OCI-LY1 (cell line): ENCODE measurements at regions not wholly inside any gene's neighbourhood (a gene's known extent, or its start where the extent isn't known, plus 50 kb on each side); places are given as distances from the start of the nearest gene placed in this dataset.

Experiments used
- H2AFZ ChIP-seq: fragments of 200-600 bp; sonication (generic), shearing (Covaris generic); 2 replicates; pipeline ENCODE4 v1.6.0; 2014; ENCODE audit warnings: antibody characterized with exemption, mild to moderate bottlenecking, low read length
- H3F3A ChIP-seq: fragments of 200-600 bp; sonication (generic), shearing (Covaris generic); 2 replicates; pipeline ENCODE4 v1.6.0; 2014; ENCODE audit warnings: mild to moderate bottlenecking, antibody characterized with exemption, low read length, moderate library complexity; ENCODE audit not compliant: insufficient read depth
- H3K27ac ChIP-seq: fragments of 200-600 bp; sonication (generic); 2 replicates; pipeline ENCODE4 v1.5.1; 2014; ENCODE audit warnings: low read length, mixed run types, mild to moderate bottlenecking, low read depth; ENCODE audit not compliant: poor library complexity, severe bottlenecking
- H3K27me3 ChIP-seq: fragments of 200-600 bp; sonication (generic); 2 replicates; pipeline ENCODE4 v1.6.0; 2014; ENCODE audit warnings: antibody characterized with exemption, mild to moderate bottlenecking, low read length, moderate library complexity; ENCODE audit not compliant: insufficient read depth
- H3K36me3 ChIP-seq: fragments of 200-600 bp; sonication (generic); 2 replicates; pipeline ENCODE4 v1.6.1; 2014; ENCODE audit warnings: mild to moderate bottlenecking, antibody characterized with exemption, low read length, moderate library complexity, mixed read lengths; ENCODE audit not compliant: insufficient read depth
- H3K4me1 ChIP-seq: fragments of 200-600 bp; sonication (generic); 2 replicates; pipeline ENCODE4 v1.5.1; 2014; ENCODE audit warnings: mild to moderate bottlenecking, low read length, moderate library complexity; ENCODE audit not compliant: insufficient read depth, severe bottlenecking
- H3K4me2 ChIP-seq: fragments of 200-600 bp; sonication (generic), shearing (Covaris generic); 2 replicates; pipeline ENCODE4 v1.6.1; 2014; ENCODE audit warnings: low read length
- H3K4me3 ChIP-seq: fragments of 200-600 bp; sonication (generic); 2 replicates; pipeline ENCODE4 v1.5.1; 2014; ENCODE audit warnings: low read length, low read depth, mild to moderate bottlenecking, mixed read lengths; ENCODE audit not compliant: poor library complexity, severe bottlenecking
- H3K79me2 ChIP-seq: fragments of 200-600 bp; shearing (Covaris generic); 2 replicates; pipeline ENCODE4 v1.6.1; 2016; ENCODE audit warnings: mixed run types, low read length, mixed read lengths; ENCODE audit not compliant: insufficient read depth
- H3K9ac ChIP-seq: fragments of 200-600 bp; sonication (generic), shearing (Covaris generic); 2 replicates; pipeline ENCODE4 v1.6.1; 2014; ENCODE audit warnings: mild to moderate bottlenecking, low read length, mixed read lengths
- H3K9me2 ChIP-seq: fragments of 200-600 bp; sonication (generic), shearing (Covaris generic); 2 replicates; pipeline ENCODE4 v1.6.1; 2014; ENCODE audit warnings: low read depth, mild to moderate bottlenecking, low read length, mixed read lengths
- H3K9me3 ChIP-seq: fragments of 200-600 bp; shearing (Covaris generic); 2 replicates; pipeline ENCODE4 v1.6.1; 2014; ENCODE audit warnings: low read length, mixed read lengths
- H4K20me1 ChIP-seq: fragments of 200-600 bp; sonication (generic), shearing (Covaris generic); 2 replicates; pipeline ENCODE4 v1.6.0; 2016; ENCODE audit warnings: mild to moderate bottlenecking, low read length; ENCODE audit not compliant: insufficient read depth
- CTCF ChIP-seq: fragments of 200-600 bp; sonication (generic), shearing (Covaris generic); IDR thresholded peaks from 2 replicates; pipeline ENCODE4 v1.5.1; 2017; ENCODE audit warnings: mild to moderate bottlenecking, antibody characterized with exemption, low read length, moderate library complexity, mixed read lengths
- EZH2 ChIP-seq: fragments of 200-600 bp; sonication (generic), shearing (Covaris generic); IDR thresholded peaks from 2 replicates; pipeline ENCODE4 v1.8.0; 2017; ENCODE audit warnings: borderline replicate concordance, mixed run types, mild to moderate bottlenecking, antibody characterized with exemption, low read length, moderate library complexity, mixed read lengths

GRCh38 chr6:56403745-56404144 lies 156.4 kb upstream of the COL21A1 start:
- H3K9me2 ChIP-seq: no peaks in the 10 kb centered on the region
- no peak overlapping the region for H3K27ac ChIP-seq
- no peak overlapping the region for H3K4me3 ChIP-seq
- no peaks in the 10 kb centered on the region for H3K79me2 ChIP-seq
- no peak overlapping the region for H3K9ac ChIP-seq
- no peaks in the 10 kb centered on the region for H3F3A ChIP-seq
- no peaks in the 10 kb centered on the region for H3K4me1 ChIP-seq
- H3K27me3 ChIP-seq: no peaks in the 10 kb centered on the region
- H3K9me3 ChIP-seq: no peaks in the 10 kb centered on the region
- H3K36me3 ChIP-seq: no peaks in the 10 kb centered on the region
- TF ChIP-seq EZH2 (no peak), CTCF (no peak)
- H4K20me1 ChIP-seq: no peaks in the 10 kb centered on the region
- H3K4me2 ChIP-seq: no peak overlapping the region
- H2AFZ ChIP-seq: no peak overlapping the region

GRCh38 chr6:56401477-56402070 lies 154.2 kb upstream of the COL21A1 start:
- Histone ChIP-seq H2AFZ (no peak overlapping the region), H3K79me2 (no peaks in the 10 kb centered on the region), H4K20me1 (no peaks in the 10 kb centered on the region), H3K27ac (no peak overlapping the region), H3K36me3 (no peaks in the 10 kb centered on the region), H3F3A (no peaks in the 10 kb centered on the region), H3K9ac (no peak overlapping the region), H3K4me2 (no peak overlapping the region), H3K4me1 (no peaks in the 10 kb centered on the region), H3K9me3 (no peaks in the 10 kb centered on the region), H3K9me2 (no peaks in the 10 kb centered on the region), H3K4me3 (no peak overlapping the region), H3K27me3 (no peaks in the 10 kb centered on the region)
- TF ChIP-seq CTCF (no peak), EZH2 (no peak)

GRCh38 chr6:56400273-56400672 lies 152.9 kb upstream of the COL21A1 start:
- H3K9me3 ChIP-seq: no peaks in the 10 kb centered on the region
- TF ChIP-seq CTCF (no peak), EZH2 (no peak)
- H2AFZ ChIP-seq: no peak overlapping the region
- H3K4me1 ChIP-seq: no peaks in the 10 kb centered on the region
- no peaks in the 10 kb centered on the region for H3K36me3 ChIP-seq
- H4K20me1 ChIP-seq: no peaks in the 10 kb centered on the region
- H3K27me3 ChIP-seq: no peaks in the 10 kb centered on the region
- no peak overlapping the region for H3K9ac ChIP-seq
- no peaks in the 10 kb centered on the region for H3F3A ChIP-seq
- no peaks in the 10 kb centered on the region for H3K9me2 ChIP-seq
- H3K79me2 ChIP-seq: no peaks in the 10 kb centered on the region
- no peak overlapping the region for H3K4me2 ChIP-seq
- H3K27ac ChIP-seq: no peak overlapping the region
- H3K4me3 ChIP-seq: no peak overlapping the region
